GM18858 (cell line): ENCODE measurements at regions not wholly inside any gene's neighbourhood (a gene's known extent, or its start where the extent isn't known, plus 50 kb on each side); places are given as distances from the start of the nearest gene placed in this dataset.
"Not testable (repeated sequence)": the region's sequence is repeated elsewhere in the genome, so short reads cannot be mapped to it uniquely, and the experiment has no call there.

ENCODE experiments used
- ATAC-seq: cut with Tn5 transposase; IDR thresholded peaks from one replicate; pipeline ENCODE4 v1.9.1; 2021; ENCODE audit not compliant: unreplicated experiment

DNA sequence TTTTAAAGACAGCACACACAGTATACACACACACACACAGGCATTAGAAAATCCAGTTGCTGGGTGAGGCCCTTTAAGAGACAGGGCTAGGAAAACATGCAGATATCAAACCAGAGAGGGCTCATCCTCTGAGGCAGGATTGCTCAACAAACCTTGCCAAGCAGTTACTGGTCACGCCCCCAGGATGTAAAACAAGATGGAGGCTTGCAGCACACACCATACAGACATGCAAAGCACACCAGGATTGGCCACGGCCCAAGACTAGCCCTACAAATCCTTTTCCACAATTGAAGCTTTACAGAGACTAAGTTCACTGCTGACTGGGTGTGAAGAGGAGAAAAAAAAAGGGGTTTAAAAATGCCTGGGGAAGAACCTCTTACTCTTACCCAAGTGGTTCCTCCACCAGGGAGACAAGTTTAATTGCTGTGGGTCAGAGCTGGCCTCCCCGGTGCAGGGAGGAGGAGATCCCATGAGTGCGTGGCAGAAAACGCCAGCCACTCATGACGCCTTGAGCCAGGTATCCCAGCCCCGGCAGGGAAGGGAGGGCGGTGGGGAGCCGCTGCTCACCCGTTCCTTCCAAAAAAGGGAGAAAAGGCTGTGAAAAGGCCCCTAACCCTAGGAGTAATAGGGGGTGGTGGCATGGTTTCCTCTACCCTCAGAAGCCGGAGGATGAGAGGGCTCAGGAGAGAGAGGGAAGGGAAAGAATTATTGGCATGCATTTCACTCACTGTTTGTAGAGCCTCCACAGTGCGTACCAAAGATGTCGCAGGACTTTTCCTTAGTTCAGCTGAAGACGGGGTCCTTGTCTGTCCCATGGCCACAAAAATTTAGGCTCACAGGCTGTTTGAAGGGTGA is 594.6 kb upstream of the ZP4 start:
- ATAC-seq, result no peak

- ATAC-seq, result no peak
These were observed 593.4 kb upstream of the ZP4 start for GRCh38 chr1:238484121-238484520.

DNA sequence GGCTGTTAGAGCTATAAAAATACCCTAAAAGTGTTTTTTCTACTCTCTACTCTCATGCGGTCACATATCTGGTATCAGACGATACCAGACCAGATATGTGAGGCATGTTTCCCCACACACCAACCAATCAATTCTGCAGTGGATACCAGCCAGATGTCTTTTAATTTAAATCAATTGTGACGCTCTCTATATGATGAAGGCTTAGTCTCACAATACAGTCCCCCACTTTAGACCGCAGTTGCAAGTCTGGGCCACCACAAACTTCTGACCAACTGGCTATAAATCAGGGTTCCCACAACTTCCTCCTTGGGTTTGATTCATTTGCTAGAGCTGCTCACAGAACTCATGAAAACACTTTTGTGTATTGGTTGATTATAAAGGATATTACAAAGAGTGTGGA is 586.1 kb upstream of the ZP4 start:
- no peak for ATAC-seq

DNA sequence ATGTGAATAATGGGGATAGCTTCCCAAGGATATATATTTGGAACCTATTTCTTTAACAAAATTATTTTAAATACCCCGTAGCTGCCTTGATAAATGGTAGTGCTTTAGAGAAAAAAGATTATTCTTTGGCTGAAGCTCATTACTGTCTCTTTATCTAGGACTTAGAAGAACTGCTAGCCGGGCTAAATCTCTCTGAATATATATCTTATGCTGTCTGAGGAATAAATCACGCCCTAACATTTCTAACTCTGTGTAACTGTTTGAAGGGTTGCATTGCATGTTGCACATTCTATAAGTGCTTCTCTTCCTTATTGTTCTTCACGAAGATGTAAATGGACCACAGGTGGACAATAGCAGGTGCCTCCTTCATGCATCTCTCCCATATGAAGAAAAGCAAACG is 585.0 kb upstream of the ZP4 start:
- no peak for ATAC-seq

- ATAC-seq, result no peak
These were observed 583.5 kb upstream of the ZP4 start for GRCh38 chr1:238474263-238474662.

- ATAC-seq, result no peak
These were observed 578.5 kb upstream of the ZP4 start for GRCh38 chr1:238469146-238469631.

DNA sequence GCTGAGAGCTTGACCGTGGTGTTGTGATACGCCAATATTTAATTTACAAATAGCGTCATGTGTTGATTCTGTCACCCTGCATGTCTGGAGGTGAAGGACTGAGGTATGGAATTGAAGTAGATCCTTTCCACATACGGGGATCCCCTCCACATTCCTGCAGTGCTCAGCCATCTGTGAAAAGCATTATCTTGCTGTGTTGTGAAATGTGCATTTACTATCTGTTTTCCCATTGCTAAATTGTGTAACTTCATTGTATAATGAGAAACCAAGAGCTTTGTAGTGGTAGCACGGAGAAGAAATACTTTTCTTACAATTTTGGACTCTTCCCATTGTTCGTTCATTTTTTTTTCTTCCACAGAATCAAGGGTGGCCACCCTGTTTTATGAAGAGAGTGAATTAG is 577.3 kb upstream of the ZP4 start:
- no peak for ATAC-seq

DNA sequence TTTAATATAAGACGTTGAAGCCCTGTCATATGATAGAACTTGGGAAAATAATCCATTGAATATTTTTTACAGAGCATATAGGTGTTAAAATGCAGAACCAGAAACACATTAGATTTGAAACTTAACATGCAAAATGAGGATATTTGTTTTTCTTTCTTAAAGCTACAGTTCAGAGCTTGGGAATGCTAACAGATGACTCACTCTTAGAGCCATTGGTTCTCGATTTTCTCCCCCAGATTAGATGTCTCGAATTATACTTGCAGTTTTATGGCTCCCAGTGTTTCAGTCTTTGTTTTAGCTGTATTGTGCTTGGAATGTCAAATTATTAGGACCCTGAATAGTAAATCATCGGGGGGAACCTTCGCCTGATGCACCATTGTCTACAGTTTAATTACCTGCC is 575.7 kb upstream of the ZP4 start:
- no peak for ATAC-seq

DNA sequence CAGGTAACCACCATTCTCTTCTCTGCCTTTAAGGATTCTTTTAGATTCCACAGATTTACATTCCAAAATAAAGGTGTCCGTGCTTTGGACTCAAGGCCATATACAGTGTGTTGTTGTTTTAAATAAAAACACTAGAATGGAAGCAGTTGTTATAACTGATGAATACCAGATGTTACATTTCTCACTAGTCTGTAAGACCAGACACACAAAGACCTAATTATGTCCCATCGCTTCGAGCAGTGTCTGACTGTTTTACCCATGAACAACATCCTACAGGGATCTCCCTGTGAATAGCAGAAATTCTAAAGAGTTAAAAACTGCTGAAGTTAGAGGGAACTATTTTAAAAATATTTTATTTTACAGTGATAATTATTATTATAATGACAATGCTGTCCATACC is 574.7 kb upstream of the ZP4 start:
- ATAC-seq, result no peak

- ATAC-seq, result no peak
These were observed 568.2 kb upstream of the ZP4 start for GRCh38 chr1:238458899-238459298.

DNA sequence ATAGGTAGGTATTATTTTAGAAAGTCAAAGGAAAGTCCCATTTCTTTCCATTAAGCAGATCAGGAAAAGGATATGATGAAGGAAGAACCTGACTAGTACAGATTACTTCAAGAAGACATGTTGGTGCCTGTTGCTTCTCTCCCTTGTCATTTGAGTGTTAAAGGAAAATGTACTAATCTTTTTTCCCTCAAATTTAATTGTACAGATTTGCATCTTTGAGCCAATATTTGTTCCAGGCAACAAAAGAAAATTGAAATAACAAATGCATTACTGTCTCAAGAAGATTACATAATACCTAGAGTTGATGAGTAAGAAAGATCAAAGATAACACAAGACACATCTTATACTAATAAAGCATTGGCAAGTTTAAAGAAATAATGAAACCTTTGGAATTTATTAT is 566.9 kb upstream of the ZP4 start:
- ATAC-seq, result no peak

DNA sequence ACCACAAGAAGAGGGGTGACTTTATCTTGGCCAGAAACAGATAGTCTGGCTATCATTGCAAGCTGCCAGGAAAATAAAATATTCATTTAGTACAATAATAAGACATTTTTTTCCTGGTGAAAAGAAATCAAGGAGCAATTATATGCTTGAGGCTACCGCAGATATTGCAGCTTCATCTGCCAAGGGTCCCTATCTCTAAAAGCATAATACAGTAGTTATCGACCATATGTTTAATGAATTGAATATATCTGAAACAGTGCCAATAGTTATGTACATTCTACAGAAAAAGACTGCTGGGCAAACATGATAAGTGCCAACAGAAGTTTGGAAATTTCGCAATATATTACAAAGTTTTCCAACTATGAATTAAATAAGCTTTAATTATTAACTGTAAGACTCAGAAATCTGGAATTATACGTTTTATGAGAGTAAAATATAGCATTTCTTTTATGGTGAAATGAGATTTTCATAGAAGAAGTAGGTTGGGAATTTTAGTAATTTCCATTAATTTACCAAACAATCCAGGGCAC is 561.1 kb upstream of the ZP4 start:
- ATAC-seq, result no peak

DNA sequence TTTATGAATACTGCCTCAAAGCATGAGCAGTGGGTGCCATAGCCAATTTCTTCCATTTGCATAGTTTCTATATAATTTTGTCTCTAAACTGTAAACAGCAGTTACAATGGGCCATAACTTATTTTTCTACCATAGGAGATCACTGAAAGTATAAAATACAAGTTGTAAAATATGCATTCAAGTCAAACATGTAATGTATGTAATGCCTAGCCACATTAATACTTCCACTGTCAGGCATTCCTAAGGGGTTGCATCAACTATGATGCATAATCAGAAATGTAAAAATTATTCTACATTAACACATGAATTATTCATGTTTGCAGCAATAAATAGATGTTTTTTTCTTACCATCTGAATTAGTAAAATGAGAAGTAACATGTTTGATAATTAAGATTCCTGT is 560.3 kb upstream of the ZP4 start:
- no peak for ATAC-seq

- no peak for ATAC-seq
These were observed 553.0 kb upstream of the ZP4 start for GRCh38 chr1:238443687-238444086.

DNA sequence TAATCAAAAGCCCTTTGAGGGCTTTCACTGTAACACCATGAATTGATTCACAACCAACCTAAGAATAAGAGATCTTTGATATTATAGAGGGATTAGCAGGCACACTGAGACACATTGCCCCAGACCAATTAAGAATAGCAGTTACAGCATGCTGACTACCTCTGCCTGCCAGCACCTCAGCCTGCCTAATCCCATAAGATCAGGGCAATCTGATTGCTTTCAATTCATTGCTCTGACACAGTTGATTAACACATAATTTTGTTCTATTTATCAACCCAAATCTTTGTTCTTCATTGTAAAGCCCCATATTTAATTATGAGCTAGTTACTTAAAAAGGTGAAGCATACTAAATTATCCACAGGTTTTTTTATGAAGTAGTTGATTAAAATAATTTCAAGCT is 548.8 kb upstream of the ZP4 start:
- no peak for ATAC-seq

GRCh38 chr1:238438311-238439270 is 547.9 kb upstream of the ZP4 start:
- ATAC-seq, result no peak

GRCh38 chr1:238429703-238430102 is 539.0 kb upstream of the ZP4 start:
- not testable (repeated sequence) for ATAC-seq

- no peak for ATAC-seq
These were observed 528.5 kb upstream of the ZP4 start for GRCh38 chr1:238419209-238419608.

- ATAC-seq, result no peak
These were observed 519.2 kb upstream of the ZP4 start for GRCh38 chr1:238409932-238410331.

GRCh38 chr1:238409191-238409850 is 518.6 kb upstream of the ZP4 start:
- no peak for ATAC-seq

DNA sequence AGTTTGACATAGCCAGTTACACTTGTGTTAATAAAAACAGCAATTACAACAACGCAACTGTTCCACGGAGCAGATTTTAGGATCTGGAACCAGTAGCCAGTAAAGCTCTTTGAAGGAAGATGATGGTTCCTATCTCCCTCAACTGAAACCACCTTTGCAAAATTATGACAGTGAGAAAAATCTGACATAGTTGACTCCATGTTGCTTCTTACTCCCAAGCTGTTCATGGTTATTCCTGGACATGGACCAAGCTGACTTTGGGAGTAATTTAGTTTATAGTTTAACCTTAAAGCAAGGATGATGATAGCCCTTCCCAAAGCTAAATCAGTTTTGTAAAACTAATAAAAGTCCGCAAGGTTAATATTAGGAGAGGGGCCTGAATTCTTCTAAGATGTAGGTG is 518.0 kb upstream of the ZP4 start:
- ATAC-seq, result no peak
